ENCODE measurements at regions not wholly inside any gene's neighbourhood (a gene's known extent, or its start where the extent isn't known, plus 50 kb on each side); places are given as distances from the start of the nearest gene placed in this dataset.
"Not testable (repeated sequence)": the region's sequence is repeated elsewhere in the genome, so short reads cannot be mapped to it uniquely, and the experiment has no call there.

GRCh38 chr17:53475002-53475401, 347.7 kb upstream of the KIF2B start:
- no peak for DNase-seq

GRCh38 chr17:53472586-53472985, 350.1 kb upstream of the KIF2B start:
- no peak for DNase-seq

- DNase-seq, result no peak
Measured at GRCh38 chr17:53471514-53471913, 351.2 kb upstream of the KIF2B start.

- no peak for DNase-seq
Measured at GRCh38 chr17:53470626-53471025, 352.1 kb upstream of the KIF2B start.

- no peak for DNase-seq
Measured at GRCh38 chr17:53466733-53467132, 356.0 kb upstream of the KIF2B start.

- not testable (repeated sequence) for DNase-seq
Measured at GRCh38 chr17:53464396-53464795, 358.3 kb upstream of the KIF2B start.

GRCh38 chr17:53463363-53463762, 359.4 kb upstream of the KIF2B start:
- no peak for DNase-seq

- DNase-seq, result no peak
Measured at GRCh38 chr17:53462393-53462811, 360.3 kb upstream of the KIF2B start.

GRCh38 chr17:53455943-53456342, 366.8 kb upstream of the KIF2B start:
- DNase-seq, result not testable (repeated sequence)

GRCh38 chr17:53454337-53454736, 368.4 kb upstream of the KIF2B start:
- no peak for DNase-seq

- DNase-seq, result no peak
Measured at GRCh38 chr17:53449324-53449723, 373.4 kb upstream of the KIF2B start.

- DNase-seq, result no peak
Measured at GRCh38 chr17:53428913-53429312, 393.8 kb upstream of the KIF2B start.

GRCh38 chr17:53426505-53426904, 396.2 kb upstream of the KIF2B start:
- no peak for DNase-seq

- DNase-seq, result no peak
Measured at GRCh38 chr17:53420035-53420641, 402.6 kb upstream of the KIF2B start.

- DNase-seq, result no peak
Measured at GRCh38 chr17:53409588-53409987, 413.1 kb upstream of the KIF2B start.

GRCh38 chr17:53406907-53407306, 415.8 kb upstream of the KIF2B start:
- no peak for DNase-seq

- DNase-seq, result no peak
Measured at GRCh38 chr17:53391197-53391596, 431.5 kb upstream of the KIF2B start.

- no peak for DNase-seq
Measured at GRCh38 chr17:53390575-53390974, 432.2 kb upstream of the KIF2B start.

GRCh38 chr17:53387745-53388144, 435.0 kb upstream of the KIF2B start:
- DNase-seq, result no peak

- DNase-seq, result no peak
Measured at GRCh38 chr17:53353919-53354351, 468.8 kb upstream of the KIF2B start.

GRCh38 chr17:53344778-53345177, 477.9 kb upstream of the KIF2B start:
- DNase-seq, result no peak

GRCh38 chr17:53336281-53336680, 486.4 kb upstream of the KIF2B start:
- no peak for DNase-seq

- DNase-seq, result no peak
Measured at GRCh38 chr17:53335443-53335842, 487.3 kb upstream of the KIF2B start.

GRCh38 chr17:53330756-53331155, 492.0 kb upstream of the KIF2B start:
- DNase-seq, result no peak

- no peak for DNase-seq
Measured at GRCh38 chr17:53321651-53322050, 501.1 kb upstream of the KIF2B start.

- no peak for DNase-seq
Measured at GRCh38 chr17:53319947-53320346, 502.8 kb upstream of the KIF2B start.

Data from MV-4-11 (cell line).